Panc1 (cell line): ENCODE measurements at regions not wholly inside any gene's neighbourhood (a gene's known extent, or its start where the extent isn't known, plus 50 kb on each side); places are given as distances from the start of the nearest gene placed in this dataset.
"Not testable (repeated sequence)": the region's sequence is repeated elsewhere in the genome, so short reads cannot be mapped to it uniquely, and the experiment has no call there.

ENCODE experiments used
- POLR2AphosphoS5 ChIP-seq: IDR thresholded peaks from 2 replicates; pipeline ENCODE4 v1.6.1; 2012; ENCODE audit warnings: mild to moderate bottlenecking, low read depth, low read length, moderate library complexity
- TF ChIP-seq, protein P1 (sequence below): fragments of 450-650 bp; IDR thresholded peaks from 2 replicates; pipeline ENCODE4 v1.5.1; 2017; ENCODE audit warnings: mild to moderate bottlenecking

DNA sequence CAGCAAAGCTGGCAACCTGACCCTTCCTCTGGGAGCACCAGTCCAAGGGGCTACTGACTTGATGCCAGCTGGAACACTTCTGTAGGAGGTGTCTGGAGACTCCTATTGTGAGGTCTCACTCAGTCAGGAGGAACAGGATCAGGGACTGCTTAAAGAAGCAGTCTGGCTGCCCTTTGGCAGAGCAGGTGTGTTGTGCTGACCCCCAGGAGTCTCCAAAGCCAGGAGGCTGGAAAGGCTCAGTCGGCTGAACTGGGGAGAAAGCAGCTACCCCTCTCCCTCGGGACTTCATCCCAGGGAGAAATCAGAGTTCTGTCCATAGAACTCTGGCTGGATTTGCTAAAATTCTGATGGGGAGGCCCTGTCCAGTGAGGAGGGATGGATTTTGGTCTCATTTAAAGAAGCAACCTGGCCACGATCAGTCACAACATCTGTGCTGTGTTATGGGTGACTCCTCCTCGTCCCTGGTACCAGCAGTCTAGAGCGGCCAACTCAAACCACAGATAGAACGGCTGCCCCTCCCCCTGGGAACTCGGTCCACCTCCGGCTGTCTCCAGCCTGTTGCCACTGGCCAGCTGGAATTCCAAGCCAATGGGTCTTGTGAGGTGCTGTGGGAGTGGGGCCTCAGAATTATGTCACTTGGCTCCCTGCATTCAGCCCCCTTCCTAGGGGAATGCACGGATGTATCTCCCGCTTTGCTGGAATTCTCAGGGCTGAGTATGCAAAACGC lies 3959.0 kb upstream of the OR11H1 start:
- not testable (repeated sequence) for TF ChIP-seq POLR2AphosphoS5
- TF ChIP-seq, protein P1, sequence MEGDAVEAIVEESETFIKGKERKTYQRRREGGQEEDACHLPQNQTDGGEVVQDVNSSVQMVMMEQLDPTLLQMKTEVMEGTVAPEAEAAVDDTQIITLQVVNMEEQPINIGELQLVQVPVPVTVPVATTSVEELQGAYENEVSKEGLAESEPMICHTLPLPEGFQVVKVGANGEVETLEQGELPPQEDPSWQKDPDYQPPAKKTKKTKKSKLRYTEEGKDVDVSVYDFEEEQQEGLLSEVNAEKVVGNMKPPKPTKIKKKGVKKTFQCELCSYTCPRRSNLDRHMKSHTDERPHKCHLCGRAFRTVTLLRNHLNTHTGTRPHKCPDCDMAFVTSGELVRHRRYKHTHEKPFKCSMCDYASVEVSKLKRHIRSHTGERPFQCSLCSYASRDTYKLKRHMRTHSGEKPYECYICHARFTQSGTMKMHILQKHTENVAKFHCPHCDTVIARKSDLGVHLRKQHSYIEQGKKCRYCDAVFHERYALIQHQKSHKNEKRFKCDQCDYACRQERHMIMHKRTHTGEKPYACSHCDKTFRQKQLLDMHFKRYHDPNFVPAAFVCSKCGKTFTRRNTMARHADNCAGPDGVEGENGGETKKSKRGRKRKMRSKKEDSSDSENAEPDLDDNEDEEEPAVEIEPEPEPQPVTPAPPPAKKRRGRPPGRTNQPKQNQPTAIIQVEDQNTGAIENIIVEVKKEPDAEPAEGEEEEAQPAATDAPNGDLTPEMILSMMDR, result not testable (repeated sequence)
